DMS 273 (cell line): ENCODE measurements at regions not wholly inside any gene's neighbourhood (a gene's known extent, or its start where the extent isn't known, plus 50 kb on each side); places are given as distances from the start of the nearest gene placed in this dataset.
"Not testable (repeated sequence)": the region's sequence is repeated elsewhere in the genome, so short reads cannot be mapped to it uniquely, and the experiment has no call there.

Experiments used
- DNase-seq: peaks from one replicate; lab custom pipeline; 2025; ENCODE audit not compliant: unreplicated experiment; lab: John Stamatoyannopoulos, UW

GRCh38 chr4:107470173-107470572 is 249.9 kb downstream of the PAPSS1 start:
- no peak for DNase-seq

GRCh38 chr4:107468812-107469211 is 251.2 kb downstream of the PAPSS1 start:
- no peak for DNase-seq

GRCh38 chr4:107468156-107468555 is 251.9 kb downstream of the PAPSS1 start:
- DNase-seq, result no peak

DNA sequence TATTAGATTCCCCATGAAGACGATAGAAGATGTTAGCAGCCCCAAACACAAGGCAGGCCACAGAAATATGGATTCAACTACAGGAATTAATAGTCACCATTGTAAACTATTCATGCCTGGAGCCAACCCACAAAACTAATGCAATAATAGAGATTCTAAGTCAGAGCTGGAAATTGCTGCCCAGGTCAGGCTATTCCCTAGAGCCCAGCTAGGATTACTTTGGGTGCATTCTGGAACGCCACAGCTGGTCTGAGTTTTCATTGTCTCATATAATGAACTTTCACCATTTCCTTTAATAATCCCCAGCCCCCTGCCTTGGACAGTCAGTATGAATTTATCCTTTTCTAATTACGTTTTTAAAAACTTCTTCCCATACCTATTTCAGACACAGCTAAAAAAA is 252.6 kb downstream of the PAPSS1 start:
- no peak for DNase-seq

GRCh38 chr4:107458194-107458593 is 261.8 kb downstream of the PAPSS1 start:
- no peak for DNase-seq

DNA sequence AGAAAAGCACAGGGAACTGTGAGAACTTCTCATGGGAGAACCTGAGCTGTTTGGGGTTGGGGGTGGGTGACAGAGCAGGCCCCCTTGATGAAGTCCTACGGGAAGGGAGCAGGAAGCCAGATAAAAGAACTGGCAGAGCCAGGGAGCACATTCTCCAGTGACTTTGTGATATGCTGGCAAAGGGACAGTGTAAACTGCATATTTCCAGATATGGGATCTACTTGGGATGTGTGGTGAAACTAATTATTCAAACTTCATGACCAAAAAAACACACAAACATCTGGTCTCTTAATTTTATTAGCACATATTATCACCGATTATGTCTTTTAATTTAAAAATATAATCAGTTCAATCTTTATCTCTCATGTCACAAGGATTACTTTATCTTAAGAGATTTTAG is 266.0 kb downstream of the PAPSS1 start:
- no peak for DNase-seq

GRCh38 chr4:107452717-107453630 is 267.1 kb downstream of the PAPSS1 start:
- DNase-seq, result no peak

GRCh38 chr4:107449611-107450369 is 270.2 kb downstream of the PAPSS1 start:
- DNase-seq, result no peak

- no peak for DNase-seq
Observed at GRCh38 chr4:107442538-107443111, 277.4 kb downstream of the PAPSS1 start.

DNA sequence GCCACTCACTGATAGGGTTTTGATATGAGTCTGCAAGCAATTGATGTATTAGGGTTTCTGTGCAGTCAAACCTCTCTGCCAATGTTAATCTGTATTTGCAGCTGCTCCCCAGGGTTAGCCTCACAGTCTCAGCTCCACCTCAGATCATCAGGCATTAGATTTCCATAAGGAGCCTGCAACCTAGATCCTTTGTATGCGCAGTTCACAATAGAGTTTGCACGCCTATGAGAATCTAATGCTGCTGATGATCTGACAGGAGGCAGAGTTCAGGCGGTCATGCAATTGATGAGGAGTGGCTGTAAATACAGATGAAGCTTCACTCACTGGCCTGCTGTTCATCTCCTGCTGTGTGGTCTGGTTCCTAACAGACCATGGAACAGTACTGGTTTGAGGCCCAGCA is 280.6 kb downstream of the PAPSS1 start:
- no peak for DNase-seq

GRCh38 chr4:107436471-107436870 is 283.6 kb downstream of the PAPSS1 start:
- not testable (repeated sequence) for DNase-seq

GRCh38 chr4:107432451-107432850 is 287.6 kb downstream of the PAPSS1 start:
- DNase-seq, result no peak

DNA sequence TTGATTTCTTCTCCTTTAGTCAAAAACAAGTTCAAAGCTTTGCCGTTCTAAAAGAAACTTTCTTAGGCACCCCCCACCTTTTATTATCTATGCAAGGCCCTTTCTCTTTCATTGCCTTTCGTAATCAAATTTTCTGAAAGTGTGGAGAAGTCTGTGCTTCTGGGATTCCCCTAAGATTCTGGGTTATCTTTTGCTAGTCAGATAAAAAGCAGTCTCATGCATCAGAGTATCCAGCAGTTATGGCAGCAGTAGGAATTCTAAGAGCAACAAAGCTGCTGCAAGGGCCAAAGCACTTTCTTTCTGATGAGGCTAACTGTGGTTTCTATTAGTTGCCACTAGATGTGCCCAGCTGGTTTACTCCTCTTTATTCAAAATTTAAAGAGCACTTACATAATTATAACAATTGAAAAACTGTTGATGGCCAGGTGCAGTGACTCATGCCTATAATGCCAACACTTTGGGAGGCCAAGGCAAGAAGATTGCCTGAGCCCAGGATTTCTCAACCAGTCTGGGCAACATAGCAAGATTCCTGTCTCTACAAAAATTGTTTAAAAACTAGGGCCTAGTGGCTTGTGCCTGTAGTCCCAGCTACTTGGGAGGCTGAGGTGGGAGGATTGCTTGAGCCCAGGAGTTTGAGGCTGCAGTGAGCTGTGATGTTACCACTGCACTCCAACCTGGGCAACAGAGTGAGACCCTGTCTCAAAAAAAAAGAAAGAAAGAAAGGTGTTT is 296.2 kb downstream of the PAPSS1 start:
- DNase-seq, result no peak

- not testable (repeated sequence) for DNase-seq
Observed at GRCh38 chr4:107419536-107419935, 300.5 kb downstream of the PAPSS1 start.

DNA sequence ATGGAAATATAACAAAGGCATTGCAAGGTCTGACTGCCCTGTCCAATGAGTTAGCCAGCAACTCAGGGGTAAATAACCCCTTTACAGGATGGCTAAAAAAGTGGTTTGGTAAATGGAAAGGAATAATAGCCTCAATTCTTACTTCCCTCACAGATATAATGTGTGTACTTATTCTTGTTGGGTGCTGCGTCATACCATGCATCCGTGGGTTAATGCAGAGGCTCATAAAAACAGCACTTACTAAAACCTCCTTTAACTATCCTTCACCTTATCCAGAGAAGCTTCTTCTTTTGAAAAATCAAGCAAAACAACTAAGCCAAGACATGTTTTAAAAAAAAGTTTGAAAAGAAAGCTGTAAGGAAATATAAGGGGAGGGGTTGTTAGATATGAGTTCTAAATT is 301.0 kb downstream of the PAPSS1 start:
- DNase-seq, result no peak

DNA sequence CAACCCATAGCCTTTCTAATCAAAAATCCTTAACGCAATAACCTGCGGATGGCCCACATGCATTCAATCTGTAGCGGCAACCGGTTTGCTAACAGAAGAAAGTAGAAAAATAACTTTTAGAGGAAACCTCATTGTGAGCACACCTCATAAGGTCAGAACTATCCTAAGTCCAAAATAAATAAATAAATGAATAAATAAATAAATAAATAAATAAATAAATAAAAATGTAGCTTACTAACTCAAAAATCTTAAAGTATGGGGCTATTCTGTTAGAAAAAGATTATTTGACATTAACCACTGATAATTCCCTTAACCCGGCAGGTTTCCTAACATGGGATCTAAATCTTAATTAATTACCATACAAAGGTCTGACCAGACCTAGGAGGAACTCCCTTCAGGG is 304.5 kb downstream of the PAPSS1 start:
- not testable (repeated sequence) for DNase-seq

- DNase-seq, result not testable (repeated sequence)
Observed at GRCh38 chr4:107409872-107410271, 310.2 kb downstream of the PAPSS1 start.

GRCh38 chr4:107408968-107409367 is 311.1 kb downstream of the PAPSS1 start:
- DNase-seq, result no peak

DNA sequence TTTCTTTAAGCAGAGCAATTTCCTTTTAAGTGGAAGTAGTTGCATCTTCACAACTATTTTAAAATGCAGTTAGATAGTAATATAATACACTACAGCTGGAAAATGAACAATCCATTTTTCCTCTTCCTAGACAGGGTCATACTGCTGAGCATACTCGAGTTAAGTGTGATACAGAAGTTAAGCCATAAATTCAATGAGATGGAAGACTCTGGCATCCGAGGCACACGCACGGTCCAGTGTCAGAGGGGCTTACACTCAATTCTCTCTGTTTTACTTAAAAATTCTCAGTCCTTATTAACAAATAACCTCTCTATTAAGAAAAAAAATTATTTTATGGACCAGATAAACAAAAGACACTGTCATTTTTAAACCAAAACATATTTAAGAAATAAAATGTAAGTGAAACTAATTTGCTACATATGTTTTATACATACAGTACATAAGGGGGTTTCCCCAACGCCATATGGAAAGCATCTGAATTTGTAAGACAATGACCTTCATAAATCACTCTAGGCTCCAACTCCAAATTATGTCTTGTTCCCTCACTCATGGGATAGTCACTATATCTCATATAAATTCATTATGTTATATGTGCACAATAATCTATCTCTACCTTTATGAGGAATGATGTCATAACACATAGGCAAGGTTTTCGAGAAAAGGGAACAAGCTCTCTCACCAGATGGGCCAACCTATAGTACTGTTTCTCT is 315.3 kb downstream of the PAPSS1 start:
- no peak for DNase-seq

- no peak for DNase-seq
Observed at GRCh38 chr4:107402291-107402690, 317.7 kb downstream of the PAPSS1 start.
